ENCODE measurements at regions not wholly inside any gene's neighbourhood (a gene's known extent, or its start where the extent isn't known, plus 50 kb on each side); places are given as distances from the start of the nearest gene placed in this dataset.

GRCh38 chr4:22029803-22030202, 81.2 kb upstream of the KCNIP4 start:
- Histone ChIP-seq H3K4me3 (ENCODE audit: low read depth, low read length, poor library complexity, severe bottlenecking) (no peak overlapping the region), H3K27ac (ENCODE audit: low read depth, low read length, poor library complexity, severe bottlenecking) (no peak overlapping the region), H3K4me1 (ENCODE audit: insufficient read depth, low read length, poor library complexity, severe bottlenecking) (no peaks in the 10 kb centered on the region), H3K9me3 (ENCODE audit: low read depth, low read length, poor library complexity, severe bottlenecking) (peaks cover 21% of the 10 kb centered on the region), H3K36me3 (ENCODE audit: insufficient read depth, low read length, poor library complexity, severe bottlenecking) (no peaks in the 10 kb centered on the region), H3K27me3 (replicated peaks; ENCODE audit: insufficient read depth, low read depth, low read length, poor library complexity) (no peaks in the 10 kb centered on the region)
- TF ChIP-seq, protein P1, sequence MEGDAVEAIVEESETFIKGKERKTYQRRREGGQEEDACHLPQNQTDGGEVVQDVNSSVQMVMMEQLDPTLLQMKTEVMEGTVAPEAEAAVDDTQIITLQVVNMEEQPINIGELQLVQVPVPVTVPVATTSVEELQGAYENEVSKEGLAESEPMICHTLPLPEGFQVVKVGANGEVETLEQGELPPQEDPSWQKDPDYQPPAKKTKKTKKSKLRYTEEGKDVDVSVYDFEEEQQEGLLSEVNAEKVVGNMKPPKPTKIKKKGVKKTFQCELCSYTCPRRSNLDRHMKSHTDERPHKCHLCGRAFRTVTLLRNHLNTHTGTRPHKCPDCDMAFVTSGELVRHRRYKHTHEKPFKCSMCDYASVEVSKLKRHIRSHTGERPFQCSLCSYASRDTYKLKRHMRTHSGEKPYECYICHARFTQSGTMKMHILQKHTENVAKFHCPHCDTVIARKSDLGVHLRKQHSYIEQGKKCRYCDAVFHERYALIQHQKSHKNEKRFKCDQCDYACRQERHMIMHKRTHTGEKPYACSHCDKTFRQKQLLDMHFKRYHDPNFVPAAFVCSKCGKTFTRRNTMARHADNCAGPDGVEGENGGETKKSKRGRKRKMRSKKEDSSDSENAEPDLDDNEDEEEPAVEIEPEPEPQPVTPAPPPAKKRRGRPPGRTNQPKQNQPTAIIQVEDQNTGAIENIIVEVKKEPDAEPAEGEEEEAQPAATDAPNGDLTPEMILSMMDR (conservative IDR thresholded peaks at IDR 0.05; ENCODE audit: low read depth, low read length): no peak
- ChIA-PET POLR2A (ENCODE audit: low non-redundant PET) (no interaction called here), CTCF (no interaction called here)
- intact Hi-C loops (cut with micrococcal nuclease; ENCODE audit: unreplicated experiment): no loop called here
- no TSS peak for BruUV-seq (replicated peaks)
- DNase-seq (ENCODE audit: low spot score): no peak

GRCh38 chr4:22021106-22021505, 72.5 kb upstream of the KCNIP4 start:
- no peaks in the 10 kb centered on the region for H3K36me3 ChIP-seq (ENCODE audit: insufficient read depth, low read length, poor library complexity, severe bottlenecking)
- peaks cover 7% of the 10 kb centered on the region for H3K9me3 ChIP-seq (ENCODE audit: low read depth, low read length, poor library complexity, severe bottlenecking)
- ChIA-PET POLR2A (ENCODE audit: low non-redundant PET) (no interaction called here), CTCF (no interaction called here)
- no peak for TF ChIP-seq EZH2 (IDR thresholded peaks at IDR 0.05; ENCODE audit: borderline replicate concordance, low read depth, low read length, poor library complexity, severe bottlenecking)
- TF ChIP-seq, protein P1 (conservative IDR thresholded peaks at IDR 0.05; ENCODE audit: low read depth, low read length): no peak
- no peaks in the 10 kb centered on the region for H3K4me1 ChIP-seq (ENCODE audit: insufficient read depth, low read length, poor library complexity, severe bottlenecking)
- no peak overlapping the region for H3K4me3 ChIP-seq (ENCODE audit: low read depth, low read length, poor library complexity, severe bottlenecking)
- no peaks in the 10 kb centered on the region for H3K27me3 ChIP-seq (replicated peaks; ENCODE audit: insufficient read depth, low read depth, low read length, poor library complexity)
- intact Hi-C loops (cut with micrococcal nuclease; ENCODE audit: unreplicated experiment): no loop called here
- no peak overlapping the region for H3K27ac ChIP-seq (ENCODE audit: low read depth, low read length, poor library complexity, severe bottlenecking)
- BruUV-seq (replicated peaks): no TSS peak
- DNase-seq (ENCODE audit: low spot score): no peak

- H3K36me3 ChIP-seq (ENCODE audit: insufficient read depth, low read length, poor library complexity, severe bottlenecking): no peaks in the 10 kb centered on the region
- H3K27ac ChIP-seq (ENCODE audit: low read depth, low read length, poor library complexity, severe bottlenecking): no peak overlapping the region
- H3K9me3 ChIP-seq (ENCODE audit: low read depth, low read length, poor library complexity, severe bottlenecking): peaks cover 3% of the 10 kb centered on the region
- intact Hi-C loops (cut with micrococcal nuclease; ENCODE audit: unreplicated experiment): no loop called here
- BruUV-seq (replicated peaks): no TSS peak
- TF ChIP-seq, protein P1 (conservative IDR thresholded peaks at IDR 0.05; ENCODE audit: low read depth, low read length): no peak
- no peak for TF ChIP-seq EZH2 (IDR thresholded peaks at IDR 0.05; ENCODE audit: borderline replicate concordance, low read depth, low read length, poor library complexity, severe bottlenecking)
- no peaks in the 10 kb centered on the region for H3K4me1 ChIP-seq (ENCODE audit: insufficient read depth, low read length, poor library complexity, severe bottlenecking)
- CTCF ChIA-PET: no interaction called here
- no peaks in the 10 kb centered on the region for H3K27me3 ChIP-seq (replicated peaks; ENCODE audit: insufficient read depth, low read depth, low read length, poor library complexity)
- no peak for DNase-seq (ENCODE audit: low spot score)
- no peak overlapping the region for H3K4me3 ChIP-seq (ENCODE audit: low read depth, low read length, poor library complexity, severe bottlenecking)
- POLR2A ChIA-PET (ENCODE audit: low non-redundant PET): no interaction called here
Measured at GRCh38 chr4:22020129-22020528, 71.6 kb upstream of the KCNIP4 start.
